LNCaP clone FGC (cell line): ENCODE measurements at regions not wholly inside any gene's neighbourhood (a gene's known extent, or its start where the extent isn't known, plus 50 kb on each side); places are given as distances from the start of the nearest gene placed in this dataset.

Experiments used
- DNase-seq: peaks from one replicate; pipeline ENCODE4 v3.0.0-alpha.2; 2011; ENCODE audit warnings: low read depth
- H3K4me3 ChIP-seq: 2 replicates; pipeline ENCODE4 v1.5.1; 2011; ENCODE audit warnings: mild to moderate bottlenecking, low read depth, low read length, control low read depth
- TF ChIP-seq, protein P1 (sequence below): IDR thresholded peaks from 2 replicates; pipeline ENCODE4 v1.5.1; 2012; ENCODE audit warnings: mild to moderate bottlenecking; ENCODE audit not compliant: control insufficient read depth, insufficient read depth; ENCODE audit errors: extremely low read depth

DNA sequence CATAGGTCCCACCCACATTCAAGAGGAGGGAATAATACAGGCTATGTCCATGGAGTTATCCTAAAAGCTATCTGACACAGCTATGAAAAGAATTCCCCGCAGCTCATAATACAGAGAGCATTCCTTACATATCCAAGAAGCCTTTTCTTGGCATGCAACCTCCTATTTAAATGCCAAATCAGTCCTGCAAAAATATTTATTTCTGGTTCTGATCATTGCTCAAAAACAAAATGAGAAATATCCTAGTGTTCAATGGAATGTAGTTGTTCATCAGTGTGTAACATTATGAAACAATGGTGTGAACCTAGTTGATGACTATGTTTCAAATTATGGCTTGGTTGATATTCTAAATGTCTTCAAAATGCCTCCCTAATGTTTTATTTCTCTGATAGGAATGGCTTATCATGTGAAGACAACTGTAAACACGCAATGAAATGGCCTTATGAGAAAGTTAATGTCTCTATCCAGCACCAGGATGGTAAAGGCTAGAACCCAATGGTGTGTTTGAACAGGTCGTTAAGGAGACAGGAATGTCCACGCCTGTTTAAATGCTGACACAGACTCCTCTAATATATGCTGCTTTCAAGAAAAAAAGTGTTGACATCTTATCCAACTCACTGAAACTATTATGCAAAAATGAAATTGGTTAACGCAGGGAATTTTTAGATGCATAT is 126.7 kb upstream of the CDH6 start:
- TF ChIP-seq, protein P1, sequence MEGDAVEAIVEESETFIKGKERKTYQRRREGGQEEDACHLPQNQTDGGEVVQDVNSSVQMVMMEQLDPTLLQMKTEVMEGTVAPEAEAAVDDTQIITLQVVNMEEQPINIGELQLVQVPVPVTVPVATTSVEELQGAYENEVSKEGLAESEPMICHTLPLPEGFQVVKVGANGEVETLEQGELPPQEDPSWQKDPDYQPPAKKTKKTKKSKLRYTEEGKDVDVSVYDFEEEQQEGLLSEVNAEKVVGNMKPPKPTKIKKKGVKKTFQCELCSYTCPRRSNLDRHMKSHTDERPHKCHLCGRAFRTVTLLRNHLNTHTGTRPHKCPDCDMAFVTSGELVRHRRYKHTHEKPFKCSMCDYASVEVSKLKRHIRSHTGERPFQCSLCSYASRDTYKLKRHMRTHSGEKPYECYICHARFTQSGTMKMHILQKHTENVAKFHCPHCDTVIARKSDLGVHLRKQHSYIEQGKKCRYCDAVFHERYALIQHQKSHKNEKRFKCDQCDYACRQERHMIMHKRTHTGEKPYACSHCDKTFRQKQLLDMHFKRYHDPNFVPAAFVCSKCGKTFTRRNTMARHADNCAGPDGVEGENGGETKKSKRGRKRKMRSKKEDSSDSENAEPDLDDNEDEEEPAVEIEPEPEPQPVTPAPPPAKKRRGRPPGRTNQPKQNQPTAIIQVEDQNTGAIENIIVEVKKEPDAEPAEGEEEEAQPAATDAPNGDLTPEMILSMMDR: no peak
- H3K4me3 ChIP-seq: no peak overlapping the region
- no peak for DNase-seq

DNA sequence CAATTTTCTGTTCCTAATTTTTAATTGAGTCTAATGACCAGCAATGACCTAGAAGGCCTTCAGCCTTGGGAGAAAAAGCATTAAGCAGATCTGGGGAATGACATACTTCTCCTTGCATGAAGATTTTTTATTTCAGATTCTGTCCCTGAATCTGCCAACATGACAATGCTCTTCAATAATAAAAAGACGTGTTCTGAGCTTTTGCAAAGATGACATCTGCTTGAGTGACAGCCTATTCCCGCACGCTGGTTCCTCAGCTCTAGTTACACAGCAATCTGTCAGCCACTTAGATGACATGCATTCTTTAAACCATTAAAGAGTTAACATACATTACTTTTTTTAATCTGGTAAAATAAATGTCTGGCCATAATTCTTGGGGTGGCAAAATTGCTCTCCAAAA is 129.3 kb upstream of the CDH6 start:
- DNase-seq: no peak
- no peak overlapping the region for H3K4me3 ChIP-seq
- TF ChIP-seq, protein P1: no peak

DNA sequence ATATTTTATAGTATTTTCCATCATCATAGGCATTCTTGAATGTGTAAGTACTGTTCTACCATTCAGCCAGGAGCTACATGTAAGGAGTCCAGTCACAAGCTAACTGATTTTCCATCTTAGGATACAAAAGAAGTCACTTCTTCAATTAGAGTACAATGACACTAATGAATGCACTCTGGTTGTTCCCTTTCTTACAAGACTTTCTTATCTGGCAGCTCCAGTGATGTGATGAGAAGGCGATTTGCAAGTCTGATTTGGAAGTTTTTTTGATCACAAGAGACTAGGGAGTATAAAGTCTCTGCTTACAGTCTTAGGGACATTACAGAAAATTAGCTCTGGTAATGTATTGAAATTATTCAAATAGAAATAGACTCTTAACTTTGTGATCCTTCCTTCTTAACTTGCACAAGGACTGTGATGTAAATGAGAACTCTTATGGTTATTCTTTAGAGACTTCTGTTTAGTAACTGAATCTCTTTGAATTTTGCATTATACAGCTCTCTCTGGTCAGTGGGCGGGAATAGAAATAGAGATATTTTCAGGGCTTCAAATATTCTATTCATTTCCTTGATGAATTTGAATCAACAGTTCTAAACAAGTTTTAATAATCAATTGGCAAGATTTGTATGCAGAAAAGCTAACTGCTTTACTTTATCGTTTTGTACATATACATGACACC is 130.4 kb upstream of the CDH6 start:
- H3K4me3 ChIP-seq: no peak overlapping the region
- TF ChIP-seq, protein P1: no peak
- DNase-seq: no peak

DNA sequence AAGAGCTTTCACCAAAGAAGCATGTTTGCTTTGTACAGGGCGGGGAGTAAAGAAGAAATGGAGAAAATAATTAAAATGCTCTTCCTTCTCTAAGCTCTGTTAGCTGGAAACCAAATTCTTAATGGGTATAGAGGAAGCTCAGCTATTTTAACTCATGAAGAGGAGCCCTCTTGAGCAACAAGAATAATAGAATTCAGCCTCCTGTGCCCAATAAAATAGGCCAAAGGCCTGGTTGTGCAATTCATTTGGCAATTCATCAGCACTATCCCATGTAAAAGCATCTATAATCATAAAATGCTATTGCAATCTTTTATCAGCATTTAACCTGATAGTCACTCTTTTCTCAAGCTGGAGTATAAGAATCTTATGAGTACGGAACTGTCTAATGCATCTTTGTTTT is 133.6 kb upstream of the CDH6 start:
- H3K4me3 ChIP-seq: no peak overlapping the region
- DNase-seq: no peak
- TF ChIP-seq, protein P1: no peak

DNA sequence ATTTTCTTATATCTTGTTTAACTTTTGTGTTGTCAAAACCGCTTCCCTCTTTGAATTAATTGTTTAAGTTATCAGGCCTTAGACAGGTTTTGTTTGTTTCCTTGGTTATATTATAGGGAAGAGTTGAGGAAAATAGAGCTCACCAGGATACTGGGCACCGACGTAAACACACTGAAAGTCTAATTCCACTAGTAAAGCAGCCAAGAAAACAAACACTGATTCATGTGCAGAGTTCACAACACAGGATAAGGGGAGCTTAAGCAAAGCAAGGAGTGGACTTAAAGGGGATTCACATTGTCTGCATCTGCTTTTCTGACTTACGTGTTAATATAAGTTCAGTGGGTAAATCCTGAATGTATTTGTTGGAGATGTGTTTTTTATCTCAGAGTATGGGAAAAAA is 139.0 kb upstream of the CDH6 start:
- no peak overlapping the region for H3K4me3 ChIP-seq
- TF ChIP-seq, protein P1: no peak
- no peak for DNase-seq

DNA sequence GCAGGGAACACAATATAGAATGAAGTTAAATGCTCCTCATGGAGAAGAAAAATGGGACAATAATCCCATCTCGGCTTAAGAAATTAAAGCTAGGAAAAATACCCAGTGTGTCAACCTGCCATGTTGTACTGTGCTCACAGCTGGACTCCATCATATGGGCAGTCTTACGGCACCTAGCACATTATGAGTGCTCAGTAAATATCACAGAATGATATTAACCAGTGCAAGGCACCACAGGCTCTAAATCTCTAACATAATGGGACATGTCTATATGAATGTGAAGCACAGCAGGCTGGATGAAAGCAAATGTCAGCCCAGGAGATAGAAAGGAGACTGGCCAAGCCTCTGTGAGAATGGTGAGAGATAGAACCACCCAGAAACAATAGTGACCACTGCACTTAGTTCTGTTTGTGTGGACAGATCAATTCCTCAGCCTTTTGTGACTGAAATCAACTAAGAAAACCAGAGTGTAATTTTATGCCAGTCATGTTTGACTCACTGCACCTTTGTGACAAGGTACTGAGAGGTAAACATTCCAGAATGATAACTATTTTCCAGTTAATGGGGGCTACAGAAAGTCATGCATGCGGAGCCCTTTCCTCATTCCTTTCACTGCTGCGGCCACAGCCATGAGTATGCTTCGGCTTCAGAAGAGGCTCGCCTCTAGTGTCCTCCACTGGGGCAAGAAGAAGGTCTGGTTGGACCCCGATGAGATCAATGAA is 140.4 kb upstream of the CDH6 start:
- TF ChIP-seq, protein P1: no peak
- no peak for DNase-seq

More for the DNA sequence above, 140.4 kb upstream of the CDH6 start:
- H3K4me3 ChIP-seq: no peak overlapping the region
